ENCODE measurements at regions not wholly inside any gene's neighbourhood (a gene's known extent, or its start where the extent isn't known, plus 50 kb on each side); places are given as distances from the start of the nearest gene placed in this dataset.

GRCh38 chr7:68718097-68718551 lies 880.2 kb upstream of the AUTS2 start:
- Histone ChIP-seq H3K9me3 (ENCODE audit: insufficient read depth, low read depth, low read length) (peaks cover 4% of the 10 kb centered on the region; the same call in 1 of the 2 replicates), H3K4me3 (ENCODE audit: low read length, poor library complexity, severe bottlenecking) (no peak overlapping the region), H3K79me2 (ENCODE audit: insufficient read depth, low read length) (no peaks in the 10 kb centered on the region), H2AFZ (ENCODE audit: low read length) (no peak overlapping the region), H3K9me2 (replicated peaks; ENCODE audit: low read depth, low read length) (no peaks in the 10 kb centered on the region), H3K27me3 (ENCODE audit: insufficient read depth, low read length, poor library complexity, severe bottlenecking) (no peaks in the 10 kb centered on the region), H3K4me1 (ENCODE audit: insufficient read depth, low read length, poor library complexity, severe bottlenecking) (no peaks in the 10 kb centered on the region), H3K9ac (ENCODE audit: low read depth, low read length, poor library complexity, severe bottlenecking) (no peak overlapping the region), H4K20me1 (ENCODE audit: insufficient read depth, low read length, poor library complexity, severe bottlenecking) (no peaks in the 10 kb centered on the region), H3K36me3 (ENCODE audit: insufficient read depth, low read length) (no peaks in the 10 kb centered on the region), H3F3A (ENCODE audit: low read depth) (no peaks in the 10 kb centered on the region), H3K4me2 (ENCODE audit: low read depth, low read length, poor library complexity, severe bottlenecking) (no peak overlapping the region)
- TF ChIP-seq CTCF (conservative IDR thresholded peaks at IDR 0.05; ENCODE audit: low read length) (no peak), EZH2phosphoT487 (IDR thresholded peaks at IDR 0.05; ENCODE audit: borderline replicate concordance) (no peak)

- H3K79me2 ChIP-seq (ENCODE audit: insufficient read depth, low read length), result no peaks in the 10 kb centered on the region
- H4K20me1 ChIP-seq (ENCODE audit: insufficient read depth, low read length, poor library complexity, severe bottlenecking), result no peaks in the 10 kb centered on the region
- H3K9ac ChIP-seq (ENCODE audit: low read depth, low read length, poor library complexity, severe bottlenecking), result no peak overlapping the region
- no peak overlapping the region for H3K4me3 ChIP-seq (ENCODE audit: low read length, poor library complexity, severe bottlenecking)
- H3K27me3 ChIP-seq (ENCODE audit: insufficient read depth, low read length, poor library complexity, severe bottlenecking), result no peaks in the 10 kb centered on the region
- no peaks in the 10 kb centered on the region for H3K9me2 ChIP-seq (replicated peaks; ENCODE audit: low read depth, low read length)
- peaks cover 8% of the 10 kb centered on the region; the same call in 1 of the 2 replicates for H3K9me3 ChIP-seq (ENCODE audit: insufficient read depth, low read depth, low read length)
- no peaks in the 10 kb centered on the region for H3F3A ChIP-seq (ENCODE audit: low read depth)
- H3K4me1 ChIP-seq (ENCODE audit: insufficient read depth, low read length, poor library complexity, severe bottlenecking), result no peaks in the 10 kb centered on the region
- H3K36me3 ChIP-seq (ENCODE audit: insufficient read depth, low read length), result no peaks in the 10 kb centered on the region
- H3K4me2 ChIP-seq (ENCODE audit: low read depth, low read length, poor library complexity, severe bottlenecking), result no peak overlapping the region
- TF ChIP-seq CTCF (conservative IDR thresholded peaks at IDR 0.05; ENCODE audit: low read length), result no peak
- TF ChIP-seq EZH2phosphoT487 (IDR thresholded peaks at IDR 0.05; ENCODE audit: borderline replicate concordance), result no peak
- no peak overlapping the region for H2AFZ ChIP-seq (ENCODE audit: low read length)
These were observed 877.6 kb upstream of the AUTS2 start for GRCh38 chr7:68720697-68721096.

GRCh38 chr7:68722044-68722443 lies 876.2 kb upstream of the AUTS2 start:
- H3K9ac ChIP-seq (ENCODE audit: low read depth, low read length, poor library complexity, severe bottlenecking), result no peak overlapping the region
- H3K4me1 ChIP-seq (ENCODE audit: insufficient read depth, low read length, poor library complexity, severe bottlenecking), result no peaks in the 10 kb centered on the region
- H3K4me2 ChIP-seq (ENCODE audit: low read depth, low read length, poor library complexity, severe bottlenecking), result no peak overlapping the region
- H4K20me1 ChIP-seq (ENCODE audit: insufficient read depth, low read length, poor library complexity, severe bottlenecking), result no peaks in the 10 kb centered on the region
- no peaks in the 10 kb centered on the region for H3K36me3 ChIP-seq (ENCODE audit: insufficient read depth, low read length)
- no peak for TF ChIP-seq CTCF (conservative IDR thresholded peaks at IDR 0.05; ENCODE audit: low read length)
- no peaks in the 10 kb centered on the region for H3K9me2 ChIP-seq (replicated peaks; ENCODE audit: low read depth, low read length)
- H2AFZ ChIP-seq (ENCODE audit: low read length), result no peak overlapping the region
- H3K27me3 ChIP-seq (ENCODE audit: insufficient read depth, low read length, poor library complexity, severe bottlenecking), result no peaks in the 10 kb centered on the region
- H3F3A ChIP-seq (ENCODE audit: low read depth), result no peaks in the 10 kb centered on the region
- H3K4me3 ChIP-seq (ENCODE audit: low read length, poor library complexity, severe bottlenecking), result no peak overlapping the region
- no peaks in the 10 kb centered on the region for H3K79me2 ChIP-seq (ENCODE audit: insufficient read depth, low read length)
- peaks cover 8% of the 10 kb centered on the region; the same call in 1 of the 2 replicates for H3K9me3 ChIP-seq (ENCODE audit: insufficient read depth, low read depth, low read length)
